H9 (cell line): ENCODE measurements at regions not wholly inside any gene's neighbourhood (a gene's known extent, or its start where the extent isn't known, plus 50 kb on each side); places are given as distances from the start of the nearest gene placed in this dataset.

ENCODE experiments used
- DNase-seq: peaks from one replicate; pipeline ENCODE4 v3.0.0-alpha.2; 2017
- H2AFZ ChIP-seq: one replicate; pipeline ENCODE4 v1.6.1; 2013; ENCODE audit warnings: mild to moderate bottlenecking, low read length, control low read depth, moderate library complexity
- H2AK5ac ChIP-seq: 2 replicates; pipeline ENCODE4 v1.6.1; 2013; ENCODE audit warnings: low read length, control low read depth, mixed read lengths; ENCODE audit not compliant: insufficient read length
- H2BK120ac ChIP-seq: one replicate; pipeline ENCODE4 v1.6.1; 2013; ENCODE audit warnings: low read depth, mild to moderate bottlenecking, low read length, control low read depth, inconsistent platforms; ENCODE audit not compliant: poor library complexity, severe bottlenecking
- H2BK12ac ChIP-seq: 2 replicates; pipeline ENCODE4 v1.6.1; 2013; ENCODE audit warnings: low read length, control low read depth, mixed read lengths, low read depth; ENCODE audit not compliant: insufficient read length
- H2BK15ac ChIP-seq: 2 replicates; pipeline ENCODE4 v1.6.1; 2013; ENCODE audit warnings: low read depth, low read length, control low read depth
- H2BK20ac ChIP-seq: one replicate; pipeline ENCODE4 v1.6.1; 2013; ENCODE audit warnings: low read depth, mild to moderate bottlenecking, low read length, control low read depth, inconsistent platforms; ENCODE audit not compliant: poor library complexity, severe bottlenecking
- H2BK5ac ChIP-seq: 2 replicates; pipeline ENCODE4 v1.6.1; 2013; ENCODE audit warnings: low read length, control low read depth, mixed read lengths; ENCODE audit not compliant: insufficient read length
- H3K14ac ChIP-seq: 2 replicates; pipeline ENCODE4 v1.6.1; 2013; ENCODE audit warnings: low read length, control low read depth; ENCODE audit not compliant: insufficient read depth
- H3K18ac ChIP-seq: 2 replicates; pipeline ENCODE4 v1.6.1; 2013; ENCODE audit warnings: low read depth, mild to moderate bottlenecking, mixed read lengths, low read length, control low read depth; ENCODE audit not compliant: insufficient read length
- H3K23ac ChIP-seq: 2 replicates; pipeline ENCODE4 v1.6.1; 2013; ENCODE audit warnings: low read length, control low read depth, mixed read lengths, low read depth; ENCODE audit not compliant: insufficient read length
- H3K23me2 ChIP-seq: 2 replicates; pipeline ENCODE4 v1.6.1; 2013; ENCODE audit warnings: low read depth, mild to moderate bottlenecking, mixed read lengths, low read length, control low read depth; ENCODE audit not compliant: insufficient read length, poor library complexity, severe bottlenecking
- H3K27ac ChIP-seq: 2 replicates; pipeline ENCODE4 v1.5.1; 2013; ENCODE audit warnings: low read length, control low read depth, mixed read lengths, low read depth; ENCODE audit not compliant: insufficient read length
- H3K27me3 ChIP-seq: 2 replicates; pipeline ENCODE4 v1.6.1; 2013; ENCODE audit warnings: low read length, control low read depth, inconsistent platforms; ENCODE audit not compliant: insufficient read depth
- H3K4ac ChIP-seq: 2 replicates; pipeline ENCODE4 v1.6.1; 2013; ENCODE audit warnings: low read depth, mild to moderate bottlenecking, control low read depth, inconsistent platforms, low read length, moderate library complexity
- H3K4me1 ChIP-seq: 2 replicates; pipeline ENCODE4 v1.6.1; 2013; ENCODE audit warnings: low read length, control low read depth, inconsistent platforms; ENCODE audit not compliant: insufficient read depth
- H3K4me2 ChIP-seq: 2 replicates; pipeline ENCODE4 v1.6.1; 2013; ENCODE audit warnings: low read length, control low read depth, mixed read lengths; ENCODE audit not compliant: insufficient read length, insufficient read depth
- H3K56ac ChIP-seq: 2 replicates; pipeline ENCODE4 v1.6.1; 2013; ENCODE audit warnings: low read depth, mild to moderate bottlenecking, mixed read lengths, low read length, control low read depth; ENCODE audit not compliant: insufficient read length
- H3K79me1 ChIP-seq: 2 replicates; pipeline ENCODE4 v1.6.1; 2013; ENCODE audit warnings: low read depth, mild to moderate bottlenecking, moderate library complexity, low read length, control low read depth, inconsistent platforms; ENCODE audit not compliant: insufficient read depth, poor library complexity, severe bottlenecking
- H3K79me2 ChIP-seq: 2 replicates; pipeline ENCODE4 v1.6.1; 2013; ENCODE audit warnings: low read length, control low read depth, inconsistent platforms; ENCODE audit not compliant: insufficient read depth
- H3K9ac ChIP-seq: 2 replicates; pipeline ENCODE4 v1.6.1; 2013; ENCODE audit warnings: low read length, control low read depth, mixed read lengths; ENCODE audit not compliant: insufficient read length; ENCODE audit errors: extremely low read depth
- H3K9me3 ChIP-seq: one replicate; pipeline ENCODE4 v1.6.1; 2013; ENCODE audit warnings: low read depth, low read length, inconsistent platforms; ENCODE audit not compliant: control insufficient read depth
- H3T11ph ChIP-seq: one replicate; pipeline ENCODE4 v1.6.1; 2013; ENCODE audit warnings: mild to moderate bottlenecking, low read length, control low read depth, inconsistent platforms
- H4K20me1 ChIP-seq: one replicate; pipeline ENCODE4 v1.6.1; 2013; ENCODE audit not compliant: control insufficient read depth, insufficient read length, insufficient read depth
- H4K5ac ChIP-seq: 2 replicates; pipeline ENCODE4 v1.6.1; 2013; ENCODE audit warnings: low read depth, mild to moderate bottlenecking, mixed read lengths, low read length, control low read depth; ENCODE audit not compliant: insufficient read length
- H4K8ac ChIP-seq: replicated peaks from 2 replicates; pipeline ENCODE4 v1.6.1; 2013; ENCODE audit warnings: low read length, control low read depth, mixed read lengths, low read depth; ENCODE audit not compliant: insufficient read length
- H4K91ac ChIP-seq: 2 replicates; pipeline ENCODE4 v1.6.1; 2013; ENCODE audit warnings: low read depth, mild to moderate bottlenecking, moderate library complexity, mixed read lengths, low read length, control low read depth; ENCODE audit not compliant: insufficient read length
- H3K27ac Mint-ChIP-seq, 3 experiments: 2 replicates in 2 of 3; 3 replicates in 1 of 3; pipeline ENCODE4 v1.8.0; 2020 to 2021; ENCODE audit warnings: mixed read lengths in 3 of 3, mild to moderate bottlenecking in 1 of 3, moderate library complexity in 1 of 3
- H3K27me3 Mint-ChIP-seq: 2 replicates; pipeline ENCODE4 v1.8.0; 2021; ENCODE audit warnings: low read depth, mild to moderate bottlenecking, moderate library complexity, mixed read lengths
- H3K36me3 Mint-ChIP-seq, 3 experiments: 2 replicates in 2 of 3; 3 replicates in 1 of 3; pipeline ENCODE4 v1.8.0; 2020 to 2021; ENCODE audit warnings: low read depth in 3 of 3, mixed read lengths in 3 of 3; ENCODE audit not compliant: insufficient read depth in 1 of 3
- H3K4me1 Mint-ChIP-seq, 2 experiments: 2 replicates each; pipeline ENCODE4 v1.8.0; 2020; ENCODE audit warnings: mixed read lengths in 2 of 2
- H3K4me3 Mint-ChIP-seq, 2 experiments: 2 replicates in 1 of 2; 3 replicates in 1 of 2; pipeline ENCODE4 v1.8.0; 2020 to 2021; ENCODE audit warnings: mild to moderate bottlenecking in 2 of 2, mixed read lengths in 2 of 2, moderate library complexity in 1 of 2
- H3K9me3 Mint-ChIP-seq, 2 experiments: 2 replicates in 1 of 2; 3 replicates in 1 of 2; pipeline ENCODE4 v1.8.0; 2020; ENCODE audit warnings: mild to moderate bottlenecking in 2 of 2, mixed read lengths in 2 of 2, moderate library complexity in 1 of 2
- CTCF ChIP-seq: fragments of 200-600 bp; sonication (generic); conservative IDR thresholded peaks from 3 replicates; pipeline ENCODE4 v1.8.0; 2021; ENCODE audit warnings: antibody characterized with exemption, mild to moderate bottlenecking
- WGBS: extraction: QIAGEN DNeasy Blood & Tissue Kit; methylation state at CpG from one replicate; pipeline ENCODE4 v1.1.7; 2013; ENCODE audit warnings: missing lambda C conversion rate, low lambda C conversion rate, mixed read lengths; ENCODE audit not compliant: insufficient read length; ENCODE audit errors: extremely low coverage; 5-methylcytosine and 5-hydroxymethylcytosine counted together

- no peak overlapping the region for H4K91ac ChIP-seq
- peaks cover 27 to 38% of the 10 kb centered on the region in 2 experiments for H3K9me3 Mint-ChIP-seq
- TF ChIP-seq CTCF, result no peak
- H3K14ac ChIP-seq, result no peak overlapping the region
- H3K9me3 ChIP-seq, result peaks cover 11% of the 10 kb centered on the region
- H2BK5ac ChIP-seq, result no peak overlapping the region
- no peaks in the 10 kb centered on the region for H3K79me2 ChIP-seq
- peaks cover 28 to 46% (median 29%) of the 10 kb centered on the region in 3 experiments for H3K36me3 Mint-ChIP-seq
- H3K79me1 ChIP-seq, result no peaks in the 10 kb centered on the region
- no peak overlapping the region for H3K27ac Mint-ChIP-seq
- peaks cover 1% of the 10 kb centered on the region; the same call in 1 of the 2 replicates for H3K27me3 Mint-ChIP-seq
- H3K27ac ChIP-seq, result no peak overlapping the region
- no peak overlapping the region for H3K23ac ChIP-seq
- H3K18ac ChIP-seq, result no peak overlapping the region
- H2AK5ac ChIP-seq, result no peak overlapping the region
- H4K8ac ChIP-seq, result no peak overlapping the region
- H2BK20ac ChIP-seq, result no peak overlapping the region
- H2AFZ ChIP-seq, result no peak overlapping the region
- no peak overlapping the region for H3K4me3 Mint-ChIP-seq
- H3K9ac ChIP-seq, result no peak overlapping the region
- no peak overlapping the region for H4K5ac ChIP-seq
- no peaks in the 10 kb centered on the region for H3K27me3 ChIP-seq
- H3K56ac ChIP-seq, result no peak overlapping the region
- H2BK12ac ChIP-seq, result no peak overlapping the region
- no peaks in the 10 kb centered on the region for H3K4me1 ChIP-seq
- no peak for DNase-seq
- H3K4me2 ChIP-seq, result no peak overlapping the region
- H3K23me2 ChIP-seq, result no peaks in the 10 kb centered on the region
- H4K20me1 ChIP-seq, result no peaks in the 10 kb centered on the region
- no peak overlapping the region for H3K4ac ChIP-seq
- H2BK15ac ChIP-seq, result no peak overlapping the region
- peaks cover 0 to 4% of the 10 kb centered on the region in 2 experiments; a peak in 1 of 4 replicates for H3K4me1 Mint-ChIP-seq
- H2BK120ac ChIP-seq, result no peak overlapping the region
- no peak overlapping the region for H3T11ph ChIP-seq
- no CpG with 5 or more reads among the region's 7 CpGs for WGBS
Measured at GRCh38 chr7:138228119-138228518, 151.9 kb downstream of the AKR1D1 start.
